ENCODE measurements at regions not wholly inside any gene's neighbourhood (a gene's known extent, or its start where the extent isn't known, plus 50 kb on each side); places are given as distances from the start of the nearest gene placed in this dataset.
"Not testable (repeated sequence)": the region's sequence is repeated elsewhere in the genome, so short reads cannot be mapped to it uniquely, and the experiment has no call there.

DNA sequence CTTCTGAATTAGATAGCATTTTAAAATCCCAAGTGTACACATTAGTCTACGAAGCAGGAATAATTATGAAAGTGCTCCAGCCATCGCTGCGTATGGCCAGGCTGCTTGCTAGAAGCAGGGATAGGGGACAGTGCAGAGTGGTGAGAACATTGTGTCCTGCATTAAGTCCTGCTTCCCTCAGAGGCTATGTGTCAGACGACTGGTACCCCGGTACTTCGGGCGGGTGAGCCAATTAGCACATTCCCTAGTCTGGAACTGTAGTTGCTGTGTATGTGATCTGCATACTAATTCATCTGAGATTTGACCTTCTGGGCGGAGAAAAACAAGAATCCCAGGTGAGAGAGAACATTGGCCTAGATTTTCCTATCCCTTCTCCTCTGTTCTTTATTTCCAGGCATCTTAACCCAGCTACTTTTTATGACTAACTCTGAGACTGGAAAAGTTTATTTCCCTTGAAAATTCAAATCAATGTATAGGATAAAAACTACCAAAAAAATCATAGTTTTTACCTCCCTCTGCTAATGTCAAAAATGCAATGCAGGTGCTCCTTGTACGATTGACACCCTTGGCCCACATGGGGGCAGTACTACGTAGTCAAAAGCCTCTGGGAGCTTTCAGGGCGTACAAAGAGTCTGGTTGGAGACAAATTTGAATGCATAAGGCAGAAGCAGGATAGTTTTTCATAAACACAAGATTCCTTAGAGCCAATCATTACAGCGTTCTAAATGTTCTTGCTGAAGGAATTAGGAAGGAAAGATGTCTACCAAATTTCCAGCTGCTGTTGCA, 764.3 kb downstream of the NOVA1 start:
- DNase-seq (no peak), ATAC-seq (no peak)
- intact Hi-C loops (cut with DNase I): no loop called here

DNA sequence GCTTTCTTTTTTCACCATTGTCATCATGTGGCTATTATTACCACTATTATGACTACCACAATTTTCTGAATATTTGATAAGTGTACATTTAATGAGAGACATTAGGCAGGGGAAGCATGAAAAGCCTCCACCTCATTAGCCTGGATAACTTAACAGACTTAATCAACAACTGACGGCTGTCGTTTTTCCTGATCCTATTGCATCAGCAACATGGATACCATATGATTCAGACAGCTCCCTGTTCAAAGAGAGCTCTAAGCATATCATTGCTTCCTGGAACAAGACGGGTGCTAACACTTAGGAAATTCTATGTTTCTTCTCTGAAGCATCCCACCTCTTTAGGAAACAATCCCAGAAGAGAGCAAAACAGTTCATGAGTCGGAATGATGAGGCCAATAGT, 765.2 kb downstream of the NOVA1 start:
- intact Hi-C loops (cut with DNase I): no loop called here
- DNase-seq (no peak), ATAC-seq (no peak)

- no peak for DNase-seq
- no peak for ATAC-seq
- intact Hi-C loops (cut with DNase I): no loop called here
Measured at GRCh38 chr14:25828562-25828961, 769.3 kb downstream of the NOVA1 start.

DNA sequence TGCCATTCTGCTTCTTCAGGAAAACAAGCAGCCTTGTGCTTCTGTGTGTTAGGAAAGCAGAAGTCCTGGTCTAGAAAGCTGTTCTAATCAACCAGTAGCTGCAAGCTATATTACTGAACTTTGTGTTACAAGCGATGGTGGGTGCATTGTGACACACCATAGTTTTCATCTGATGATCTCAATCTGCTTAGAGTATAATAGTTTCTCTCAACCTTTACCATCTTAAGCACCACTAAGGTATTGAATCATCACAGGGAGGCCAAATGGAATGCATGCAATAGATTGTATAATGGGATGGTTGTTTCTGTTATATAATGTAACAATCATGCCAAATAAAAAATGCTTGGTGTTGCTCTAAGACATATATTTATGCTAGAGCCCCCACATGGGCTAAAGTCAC, 771.7 kb downstream of the NOVA1 start:
- DNase-seq (no peak), ATAC-seq (no peak)
- intact Hi-C loops (cut with DNase I): no loop called here

GRCh38 chr14:25820368-25820767, 770.4 kb upstream of the STXBP6 start:
- no peak for DNase-seq
- no peak for ATAC-seq
- intact Hi-C loops (cut with DNase I): no loop called here

- intact Hi-C loops (cut with DNase I); ATAC-seq; DNase-seq: not testable (repeated sequence)
Measured at GRCh38 chr14:25814622-25815021, 764.7 kb upstream of the STXBP6 start.

- intact Hi-C loops (cut with DNase I): no loop called here
- no peak for ATAC-seq
Measured at GRCh38 chr14:25803386-25804018, 753.6 kb upstream of the STXBP6 start.

DNA sequence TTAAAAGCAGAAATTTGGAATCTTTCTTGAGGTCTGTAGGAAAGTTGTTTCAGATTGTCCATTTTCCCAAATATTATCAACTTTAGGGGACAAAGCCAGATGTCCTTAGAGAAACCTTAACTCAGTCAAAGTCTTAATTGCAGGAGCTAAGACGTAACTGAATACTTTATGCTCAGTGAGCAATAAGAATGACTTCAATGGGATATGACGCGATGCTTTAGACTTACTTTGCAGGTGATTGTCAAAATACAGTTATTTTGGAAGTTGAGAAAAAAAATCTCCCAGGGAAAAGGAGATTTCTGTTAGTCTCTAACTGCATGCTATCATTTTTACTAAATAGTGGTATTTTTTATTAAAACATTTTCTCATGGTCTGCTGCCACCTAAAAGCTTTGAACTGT, 750.9 kb upstream of the STXBP6 start:
- intact Hi-C loops (cut with DNase I): no loop called here
- ATAC-seq: no peak
- no peak for DNase-seq

More at GRCh38 chr14:25803386-25804018, 753.6 kb upstream of the STXBP6 start:
- no peak for DNase-seq

GRCh38 chr14:25788252-25788651, 738.3 kb upstream of the STXBP6 start:
- DNase-seq: no peak
- ATAC-seq: no peak
- intact Hi-C loops (cut with DNase I): no loop called here

- intact Hi-C loops (cut with DNase I): no loop called here
- ATAC-seq: no peak
- no peak for DNase-seq
Measured at GRCh38 chr14:25765909-25766308, 716.0 kb upstream of the STXBP6 start.

DNA sequence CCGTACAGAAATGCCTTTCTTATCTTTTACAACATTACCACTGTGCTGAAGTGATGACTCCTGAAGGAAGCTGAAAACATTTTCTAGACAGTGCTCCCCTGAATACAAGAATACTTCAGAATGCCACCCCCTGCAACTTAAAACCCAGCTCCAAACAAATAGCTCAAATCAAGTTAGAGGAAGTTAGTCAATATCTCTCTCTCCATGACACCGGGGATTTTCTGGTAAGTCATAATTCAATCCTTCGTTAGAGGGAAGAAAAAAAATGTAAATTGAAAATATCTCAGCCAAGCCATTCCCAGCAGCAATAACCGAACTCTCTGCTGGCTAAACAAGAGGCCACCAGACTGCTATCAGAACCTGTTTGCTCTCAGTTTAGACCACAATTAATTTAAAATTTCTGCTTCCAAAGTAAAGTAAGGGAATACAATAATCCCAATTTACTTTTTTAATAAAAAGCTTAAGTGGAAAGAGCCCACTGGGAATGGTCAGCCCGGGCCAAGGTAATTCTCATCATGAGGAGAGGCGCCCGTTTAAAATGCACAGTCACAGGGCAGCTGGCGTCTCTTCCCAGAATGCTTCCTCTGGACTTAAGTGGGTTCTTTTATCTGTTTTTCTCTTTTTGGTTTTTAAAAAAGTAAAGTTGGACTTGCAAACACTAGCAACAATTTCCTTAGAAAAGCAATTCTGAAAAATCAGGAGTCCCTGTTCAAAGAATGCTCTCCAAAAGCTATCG, 710.1 kb upstream of the STXBP6 start:
- intact Hi-C loops (cut with DNase I): no loop called here
- no peak for DNase-seq
- ATAC-seq: no peak

DNA sequence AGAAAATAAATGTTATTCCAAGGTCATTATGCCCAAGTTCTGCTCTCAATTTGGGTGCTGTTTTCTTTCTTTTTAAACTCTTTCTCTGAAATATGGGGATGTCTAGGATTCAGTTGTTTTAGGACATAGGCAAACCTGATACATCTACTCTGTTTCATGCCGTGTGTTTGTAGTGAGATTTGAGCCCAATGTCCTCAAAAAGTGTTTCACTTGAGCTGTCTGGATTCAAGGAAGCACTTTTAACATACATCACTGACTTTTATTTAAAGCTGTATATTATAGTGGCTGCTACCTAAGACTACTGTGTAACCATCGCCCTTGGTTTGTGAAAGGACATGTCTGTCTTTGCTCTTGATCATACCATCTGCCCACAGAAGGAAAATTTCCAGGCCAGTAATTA, 709.3 kb upstream of the STXBP6 start:
- intact Hi-C loops (cut with DNase I): no loop called here
- DNase-seq: no peak
- ATAC-seq: no peak

GRCh38 chr14:25757364-25757763, 707.4 kb upstream of the STXBP6 start:
- ATAC-seq (no peak), DNase-seq (no peak)
- intact Hi-C loops (cut with DNase I): no loop called here

DNA sequence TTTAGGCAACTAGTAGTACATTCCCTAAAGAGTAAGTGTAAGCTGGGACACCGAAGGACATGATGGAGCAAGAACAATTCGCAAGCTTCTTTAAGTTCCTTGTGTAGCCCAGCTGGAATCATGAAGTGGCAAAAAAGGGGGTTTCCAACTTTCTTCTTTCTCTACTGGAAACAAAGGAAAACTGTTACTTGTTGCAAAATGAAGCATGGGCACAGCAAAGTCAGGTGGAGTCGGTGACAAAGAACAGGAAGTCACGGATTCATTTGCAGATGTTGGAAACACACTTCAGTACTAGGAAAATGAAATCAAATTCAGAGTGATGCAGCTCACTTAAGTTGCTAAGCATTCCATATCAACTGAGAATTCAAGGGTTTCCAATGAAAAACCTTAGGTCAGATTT, 706.9 kb upstream of the STXBP6 start:
- intact Hi-C loops (cut with DNase I): no loop called here
- ATAC-seq (no peak), DNase-seq (no peak)

DNA sequence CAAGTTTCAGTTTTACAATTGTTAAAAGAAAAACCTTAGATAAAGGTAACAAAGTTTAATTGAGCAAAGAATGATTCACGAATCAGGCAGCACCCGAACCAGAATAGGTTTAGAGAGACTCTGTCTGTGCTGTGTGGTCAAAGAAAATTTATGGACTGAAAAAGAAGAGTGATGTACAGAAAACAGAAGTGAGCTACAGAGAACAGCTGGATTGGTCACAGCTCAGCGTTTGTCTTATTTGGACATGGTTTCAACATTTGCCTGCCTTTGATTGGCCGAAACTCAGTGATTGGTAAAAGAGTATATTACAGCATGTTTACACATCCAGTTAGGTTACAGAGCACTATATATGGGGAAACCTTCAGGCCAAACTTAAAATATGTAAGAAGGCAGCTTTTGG, 703.2 kb upstream of the STXBP6 start:
- DNase-seq (no peak), ATAC-seq (no peak)
- intact Hi-C loops (cut with DNase I): no loop called here

- no peak for DNase-seq
- no peak for ATAC-seq
- intact Hi-C loops (cut with DNase I): no loop called here
Measured at GRCh38 chr14:25750436-25750835, 700.5 kb upstream of the STXBP6 start.

Data from left cardiac atrium (tissue), 4 donors.